ENCODE measurements at regions not wholly inside any gene's neighbourhood (a gene's known extent, or its start where the extent isn't known, plus 50 kb on each side); places are given as distances from the start of the nearest gene placed in this dataset.
A peak's percentile ranks its signal among the peaks of the same experiment; 100 is the strongest.

DNA sequence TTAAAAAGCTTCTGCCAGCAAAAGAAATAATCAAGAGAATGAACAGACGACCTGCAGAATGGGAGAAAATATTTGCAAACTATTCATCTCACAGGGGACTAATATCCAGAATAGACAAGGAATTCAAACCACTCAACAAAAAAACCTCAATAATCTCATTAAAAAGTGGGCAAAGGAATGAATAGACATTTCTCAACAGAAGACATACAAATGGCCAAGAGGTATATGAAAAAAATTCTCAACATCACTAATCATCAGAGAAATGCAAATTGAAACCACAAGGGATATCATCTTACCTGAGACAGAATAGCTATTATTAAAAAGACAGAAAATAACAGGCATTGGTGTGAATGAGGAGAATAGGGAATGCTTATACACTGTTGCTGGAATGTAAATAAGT, 270.0 kb downstream of the DACT1 start:
- no peak for DNase-seq

DNA sequence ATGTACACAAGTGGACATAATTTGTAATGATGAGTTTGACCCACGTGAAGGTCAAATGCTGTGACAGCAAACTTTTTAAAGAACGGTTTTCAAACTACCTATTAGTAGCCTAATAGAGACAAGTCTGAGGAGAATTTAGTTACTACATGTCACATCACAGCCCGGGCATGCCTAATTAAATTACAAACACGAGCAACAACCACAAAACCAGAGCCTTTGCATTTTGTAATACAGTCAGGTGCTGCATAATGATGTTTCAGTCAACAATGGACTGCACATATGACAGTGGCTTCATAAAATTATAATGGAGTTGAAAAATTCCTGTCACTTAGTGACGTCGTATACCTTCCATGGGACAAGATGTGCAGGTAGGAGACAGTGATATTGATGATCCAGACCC, 274.5 kb downstream of the DACT1 start:
- DNase-seq, result no peak

DNA sequence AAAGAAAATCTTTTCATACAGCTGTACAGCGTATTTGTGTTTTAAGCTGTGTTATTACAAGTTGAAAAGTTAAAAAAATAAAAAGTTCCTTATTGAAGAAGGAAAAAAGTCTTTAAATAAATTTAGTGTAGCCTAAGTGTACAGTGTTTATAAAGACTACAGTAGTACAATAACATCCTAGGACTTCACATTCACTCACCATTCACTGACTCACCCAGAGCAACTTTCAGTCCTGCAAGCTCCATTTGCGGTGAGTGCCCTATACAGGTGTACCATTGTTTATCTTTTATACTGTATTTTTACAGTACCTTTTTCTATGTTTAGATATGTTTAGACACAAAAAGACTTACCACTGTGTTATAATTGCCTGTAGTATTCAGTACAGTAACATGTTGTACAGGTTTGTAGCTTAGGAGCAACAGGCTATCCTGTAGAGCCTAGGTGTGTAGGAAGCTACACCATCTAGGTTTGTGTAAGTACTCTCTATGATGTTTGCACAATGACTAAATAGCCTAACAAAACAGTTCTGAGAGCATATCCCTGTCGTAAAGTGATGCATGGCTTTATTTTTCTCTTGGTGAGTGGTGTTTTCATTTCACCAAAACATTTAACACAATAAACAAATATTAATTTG, 275.2 kb downstream of the DACT1 start:
- no peak for DNase-seq

DNA sequence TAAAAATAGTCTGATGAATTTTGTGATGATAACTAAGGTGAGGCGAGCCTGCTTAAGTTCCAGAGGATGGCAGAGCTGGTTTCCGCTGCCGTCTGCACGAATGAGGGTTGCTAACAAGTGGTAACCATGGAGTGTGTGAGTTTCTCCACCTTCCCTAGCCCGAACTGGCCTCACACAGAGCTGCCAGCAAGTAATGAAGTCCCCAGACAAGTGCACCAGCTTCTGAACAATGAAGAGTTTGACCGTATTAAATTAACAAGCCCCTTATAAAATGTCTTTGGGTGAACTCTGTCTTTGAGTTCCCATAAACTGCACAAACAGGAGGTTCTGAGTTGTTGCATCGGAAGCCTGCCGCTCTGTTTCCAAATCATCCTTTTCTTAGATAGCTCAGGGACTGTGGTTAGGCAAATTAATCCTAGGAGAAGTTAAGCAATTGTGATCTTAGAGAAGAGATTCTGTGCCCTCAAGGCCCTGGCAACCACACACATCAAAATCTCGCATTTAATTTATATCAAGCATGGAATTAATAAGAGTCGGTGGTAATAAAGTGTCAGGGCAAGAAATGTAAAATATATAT, 274.1 kb upstream of the DAAM1 start:
- no peak for DNase-seq

DNA sequence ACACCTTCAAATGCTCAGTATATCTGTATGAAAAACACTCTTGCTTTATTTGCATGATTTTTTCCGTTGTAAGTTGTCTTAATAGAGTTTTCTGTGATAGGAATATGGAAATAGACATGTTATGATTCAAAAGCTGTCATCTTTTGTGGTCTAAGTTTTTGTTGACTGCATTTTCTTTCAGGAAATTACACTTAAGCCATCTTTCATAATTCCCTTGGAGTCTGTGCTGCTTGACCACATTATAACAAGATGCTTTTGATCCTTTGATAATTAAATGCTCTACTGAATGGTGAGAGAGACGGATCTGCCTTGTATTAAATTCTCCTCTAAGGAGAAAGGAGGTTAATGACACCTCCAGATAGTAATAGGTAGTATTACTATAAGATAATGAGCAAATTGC, 272.8 kb upstream of the DAAM1 start:
- no peak for DNase-seq

DNA sequence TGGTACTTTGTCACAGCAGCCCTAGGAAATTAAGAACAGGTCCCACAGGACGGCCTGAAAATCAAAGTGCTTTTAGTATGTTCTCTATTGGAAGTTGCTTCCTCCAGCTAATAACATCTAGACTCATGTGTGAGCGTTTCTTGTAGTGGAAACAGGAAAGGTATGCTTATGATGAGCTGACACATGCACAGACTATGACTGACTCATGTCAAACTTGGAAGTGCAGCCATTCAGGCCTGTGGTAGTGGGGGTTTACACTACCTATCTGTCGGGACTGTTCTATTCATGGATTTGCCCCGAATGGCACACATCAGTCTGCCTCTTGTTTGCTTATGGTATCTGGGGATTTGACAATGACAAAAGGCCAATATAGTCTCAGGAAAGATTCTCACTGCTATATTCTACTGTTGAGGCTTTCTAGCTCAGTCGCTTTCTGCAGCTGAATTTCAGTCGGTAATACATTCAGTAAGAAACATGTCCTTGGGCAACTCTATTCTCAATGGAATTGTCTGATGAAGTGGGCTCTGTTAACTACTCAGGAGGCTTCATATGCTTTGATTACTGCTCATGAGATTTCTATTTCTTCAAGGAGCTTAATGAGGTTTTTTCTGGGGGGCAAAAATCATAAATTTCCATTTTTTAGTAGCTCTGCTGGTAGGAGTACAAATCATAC, 270.3 kb upstream of the DAAM1 start:
- DNase-seq, result peak; percentile 68

DNA sequence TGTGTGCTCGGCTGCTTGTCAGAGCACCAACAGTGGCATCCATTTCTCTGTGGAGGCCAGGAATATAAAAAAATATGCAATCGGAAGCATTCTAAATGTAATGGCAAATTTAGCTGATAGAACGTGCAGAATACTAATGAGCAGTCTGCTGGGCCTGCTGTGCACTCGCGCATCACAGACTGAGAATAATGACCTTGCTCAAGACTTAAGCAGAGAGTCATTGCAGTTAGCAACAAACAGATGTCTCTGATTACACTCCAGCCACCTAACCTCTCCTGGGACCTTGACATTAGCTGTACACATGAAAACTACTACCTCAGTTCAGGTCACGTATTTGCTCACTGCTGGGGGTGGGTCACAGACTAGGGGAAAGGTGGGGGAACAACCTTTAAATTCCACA, 269.2 kb upstream of the DAAM1 start:
- no peak for DNase-seq

DNA sequence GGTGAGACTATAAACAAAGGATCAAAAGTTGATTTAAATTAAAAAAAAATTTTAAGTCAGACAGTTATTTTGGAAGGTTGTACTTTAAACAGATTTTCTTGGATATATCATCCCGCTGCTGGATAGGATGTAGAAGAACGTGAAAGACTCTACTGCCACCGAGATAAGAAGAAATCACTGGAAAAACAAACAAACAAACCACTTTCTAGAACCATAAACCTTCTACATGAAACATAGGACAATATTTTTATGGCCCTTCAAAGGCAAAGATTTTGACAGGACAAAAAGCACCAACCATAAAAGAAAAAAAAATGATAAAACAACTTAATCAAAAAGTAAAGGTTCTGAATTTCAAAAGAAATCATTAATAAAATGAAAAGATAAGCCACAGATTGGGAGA, 268.2 kb upstream of the DAAM1 start:
- DNase-seq, result no peak

DNA sequence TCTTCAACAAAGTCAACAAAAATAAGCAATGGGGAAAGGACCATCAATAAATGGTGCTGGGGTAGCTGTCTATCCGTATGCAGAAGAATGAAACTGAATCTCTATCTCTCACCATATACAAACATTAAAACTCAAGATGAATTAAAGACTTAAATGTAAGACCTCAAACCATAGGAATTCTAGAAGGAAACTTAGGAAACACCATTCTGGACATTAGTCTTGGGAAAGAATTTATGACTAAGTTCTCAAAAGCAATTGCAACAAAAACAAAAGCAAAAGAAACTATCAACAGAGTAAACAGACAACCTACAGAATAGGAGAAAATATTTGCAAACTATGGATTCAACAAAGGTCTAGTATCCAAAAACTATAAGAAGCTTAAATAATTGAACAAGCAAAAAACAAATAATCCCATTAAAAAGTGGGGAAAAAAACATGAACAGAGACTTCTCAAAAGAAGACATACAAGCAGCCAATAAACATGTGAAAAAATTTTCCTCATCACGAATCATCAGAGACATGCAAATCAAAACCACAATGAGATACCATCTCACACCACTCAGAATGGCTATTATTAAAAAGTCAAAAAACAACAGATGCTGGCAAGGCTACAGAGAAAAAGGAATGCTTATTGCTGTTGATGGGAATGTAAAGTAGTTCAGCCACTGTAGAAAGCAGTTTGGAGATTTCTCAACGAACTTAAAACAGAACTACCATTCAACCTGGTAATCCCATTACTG, 266.1 kb upstream of the DAAM1 start:
- DNase-seq, result peak; percentile 10

DNA sequence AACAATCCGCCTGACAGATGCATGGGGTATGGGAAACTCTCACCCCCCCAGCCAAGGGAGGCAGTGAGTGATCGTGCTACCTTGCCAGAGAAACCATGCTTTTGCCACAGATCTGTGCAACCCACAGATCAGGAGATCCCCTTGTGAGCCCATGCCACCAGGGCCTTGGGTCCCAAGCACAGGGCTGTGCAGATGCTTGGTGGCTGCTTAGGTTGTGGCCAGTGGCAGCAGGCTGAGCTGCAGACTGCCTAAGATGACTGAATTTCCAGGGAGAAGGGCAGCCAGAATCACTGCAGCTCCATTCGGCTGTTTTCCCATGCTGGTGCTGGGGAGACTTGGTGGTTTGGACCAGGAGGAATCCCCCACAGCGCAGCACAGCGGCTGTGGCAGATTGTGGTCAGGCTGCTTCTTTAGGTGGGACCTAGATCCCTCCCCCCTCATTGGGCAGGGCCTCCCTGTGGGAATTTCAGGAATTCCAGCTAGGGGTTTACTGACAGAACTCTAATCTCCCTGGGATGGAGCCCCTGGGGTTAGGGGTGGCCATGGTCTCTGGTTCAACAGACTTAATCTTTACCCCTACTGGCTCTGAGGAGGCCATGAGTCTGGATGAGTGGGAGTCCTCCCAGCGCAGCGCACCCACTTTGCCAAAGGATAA, 264.6 kb upstream of the DAAM1 start:
- DNase-seq, result no peak

DNA sequence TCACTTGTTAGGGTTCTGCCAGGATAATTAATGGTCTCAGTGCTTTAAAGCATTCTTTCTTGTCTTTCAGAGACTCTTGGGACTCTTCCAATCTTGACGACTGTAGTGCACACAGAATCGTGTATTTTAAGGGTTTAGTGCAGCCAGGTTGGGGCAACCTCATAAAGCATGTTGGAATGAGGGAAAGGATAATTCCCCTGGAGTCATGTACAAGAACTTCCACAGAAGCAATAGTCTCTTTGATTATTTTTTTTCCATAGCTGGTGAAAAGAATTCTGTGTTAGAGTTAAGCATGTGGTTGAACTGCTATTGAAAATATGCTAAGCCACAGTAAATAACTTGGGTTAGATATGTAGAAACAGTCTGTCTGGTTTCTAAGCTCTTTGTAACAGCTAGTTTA, 246.8 kb upstream of the DAAM1 start:
- DNase-seq, result no peak

DNA sequence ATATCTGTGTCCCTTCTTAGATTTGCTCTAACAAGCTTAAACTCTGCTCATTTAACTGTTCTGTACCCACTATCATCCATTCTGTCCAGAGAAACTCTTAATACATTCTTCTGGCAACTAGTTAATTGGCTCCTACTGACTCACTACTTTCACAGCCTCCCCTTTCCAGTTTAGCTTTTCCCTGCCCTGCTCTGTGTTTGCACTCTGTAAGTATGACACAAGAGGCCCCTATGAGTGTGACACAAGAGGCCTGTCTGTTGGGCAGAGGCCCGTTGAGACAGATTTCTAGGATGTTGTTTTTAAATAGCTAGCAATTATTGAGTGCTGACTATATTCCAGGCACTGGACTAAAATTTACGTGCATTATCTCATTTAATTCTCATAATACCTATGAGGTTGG, 246.0 kb upstream of the DAAM1 start:
- no peak for DNase-seq

DNA sequence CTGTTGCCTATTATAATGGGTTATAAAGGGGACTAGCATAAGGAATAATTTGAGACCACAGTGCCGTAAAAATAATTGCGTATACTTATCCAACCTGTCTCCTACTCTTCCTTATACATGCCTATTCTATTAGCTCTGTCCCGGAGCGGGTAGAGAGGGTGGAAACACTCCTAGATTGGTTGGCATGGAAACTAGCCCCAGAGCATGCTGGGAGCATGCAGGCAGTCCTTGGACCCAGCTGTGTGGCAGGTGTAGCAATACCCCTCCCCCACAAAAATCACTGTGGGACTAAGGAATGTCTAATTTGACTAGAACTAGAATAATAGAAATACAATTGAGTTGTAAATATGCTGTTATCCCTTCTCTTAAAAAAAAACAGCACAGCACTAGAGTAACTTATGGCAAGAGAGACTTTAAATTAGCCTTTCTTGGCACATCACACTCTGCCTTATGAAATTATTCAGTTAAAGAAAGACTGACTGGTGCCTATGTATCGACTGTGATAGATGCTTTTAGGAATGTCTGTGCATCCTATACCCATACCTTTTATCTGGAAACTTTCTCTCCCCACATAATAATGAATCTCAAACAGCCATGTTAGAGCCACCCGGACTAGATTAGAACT, 244.0 kb upstream of the DAAM1 start:
- DNase-seq, result no peak

DNA sequence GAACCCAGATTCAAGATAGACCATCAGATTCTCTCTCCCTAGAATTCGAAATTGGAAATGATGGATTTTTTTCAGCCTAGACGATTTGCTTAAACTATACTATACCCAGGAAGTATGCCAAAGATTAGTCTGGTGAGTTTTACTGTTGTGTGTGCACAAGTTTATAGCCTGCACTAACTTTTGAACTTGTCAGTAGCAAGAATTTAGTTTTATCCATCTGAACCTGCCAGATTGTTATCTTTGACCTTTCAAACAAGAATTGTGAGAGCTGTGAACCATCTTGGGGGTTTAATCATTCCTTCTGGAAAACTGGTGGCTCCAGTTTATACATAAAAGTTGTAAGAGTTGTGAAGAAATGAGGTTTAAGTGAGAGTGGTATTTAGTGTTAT, 243.5 kb upstream of the DAAM1 start:
- no peak for DNase-seq

DNA sequence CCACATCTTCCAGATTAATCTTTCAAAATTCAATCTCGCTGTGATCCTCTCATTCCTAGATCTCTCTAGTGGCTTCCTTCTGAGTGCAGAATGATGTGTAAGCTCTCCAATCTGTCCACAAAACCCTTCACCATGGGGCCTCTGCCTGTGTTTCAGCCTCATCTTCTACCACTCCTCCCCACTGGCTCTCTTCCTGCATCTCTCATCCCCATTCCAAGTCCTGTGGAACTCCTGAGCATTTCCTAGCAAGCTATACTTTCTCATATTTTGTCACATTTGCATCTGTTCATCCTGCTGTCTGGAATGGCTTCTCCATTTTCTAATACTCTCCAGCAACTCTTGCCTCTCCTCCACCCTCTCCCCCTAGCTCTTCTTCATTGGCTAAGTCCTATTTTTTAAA, 242.0 kb upstream of the DAAM1 start:
- DNase-seq, result no peak

DNA sequence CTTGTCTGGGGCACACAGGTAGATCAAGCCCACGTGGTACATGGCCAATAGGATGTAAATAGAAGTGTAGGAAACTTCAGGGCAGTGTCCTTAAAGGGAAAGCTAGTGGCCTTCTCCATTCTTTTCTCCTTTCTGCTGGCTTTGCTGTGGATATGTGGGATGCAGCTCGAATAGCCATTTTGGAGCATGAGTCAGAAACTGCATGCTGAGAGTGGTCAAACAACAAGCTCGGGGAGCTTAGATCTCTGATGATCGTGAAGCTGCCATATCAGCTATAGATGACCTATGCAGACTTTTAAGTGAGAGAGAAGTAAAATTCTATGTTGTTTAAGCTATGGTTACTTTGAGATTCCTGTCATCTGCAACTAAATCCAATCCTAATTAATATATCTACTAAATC, 241.3 kb upstream of the DAAM1 start:
- DNase-seq, result no peak

DNA sequence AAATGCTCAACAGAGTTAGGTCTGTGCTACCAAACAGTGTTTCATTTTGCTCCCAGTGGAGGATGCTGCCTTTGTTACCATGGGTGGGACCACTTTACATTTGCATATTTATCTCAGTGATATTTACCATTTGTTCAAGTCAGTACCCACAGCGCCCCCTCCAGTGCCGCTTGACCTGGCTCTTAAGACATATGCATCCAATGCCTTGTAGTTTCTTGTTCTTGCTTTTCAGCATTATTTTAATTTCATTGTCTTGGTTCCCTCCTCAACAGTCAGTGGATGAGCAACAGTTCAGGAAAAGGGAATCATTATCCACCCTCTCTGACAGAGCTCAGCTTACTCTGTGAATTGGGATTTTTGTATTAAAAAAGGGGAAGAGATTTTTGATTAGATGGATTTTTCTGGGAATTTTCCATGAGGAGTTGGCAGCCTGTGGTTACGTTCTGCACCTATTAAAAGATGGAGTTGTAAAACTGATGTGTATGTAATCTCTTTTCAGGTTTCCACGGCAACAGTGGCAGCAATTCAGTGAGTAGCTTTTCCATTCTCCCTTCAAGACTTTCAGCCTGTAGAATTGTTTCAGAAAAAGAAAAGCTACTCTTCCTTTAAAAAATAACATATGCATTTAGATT, 240.5 kb upstream of the DAAM1 start:
- DNase-seq, result no peak

DNA sequence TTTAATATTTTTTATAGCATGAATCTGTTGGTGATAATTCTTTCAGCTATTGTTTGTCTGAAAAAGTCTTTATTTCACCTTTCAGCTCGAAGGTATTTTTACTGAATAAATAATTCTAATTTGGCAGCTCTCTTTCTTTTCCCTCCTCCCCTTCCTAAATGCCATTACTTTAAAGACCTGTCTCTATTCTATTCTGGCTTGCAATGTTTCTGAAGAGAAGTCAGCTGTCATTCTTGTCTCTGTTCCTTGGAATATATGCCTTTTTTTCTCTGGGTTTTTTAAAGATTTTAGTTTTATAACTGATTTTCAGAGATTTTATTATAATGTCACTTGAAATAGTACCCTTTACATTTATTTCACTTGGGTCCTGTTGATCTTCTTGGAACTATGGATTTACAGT, 237.9 kb upstream of the DAAM1 start:
- no peak for DNase-seq

DNA sequence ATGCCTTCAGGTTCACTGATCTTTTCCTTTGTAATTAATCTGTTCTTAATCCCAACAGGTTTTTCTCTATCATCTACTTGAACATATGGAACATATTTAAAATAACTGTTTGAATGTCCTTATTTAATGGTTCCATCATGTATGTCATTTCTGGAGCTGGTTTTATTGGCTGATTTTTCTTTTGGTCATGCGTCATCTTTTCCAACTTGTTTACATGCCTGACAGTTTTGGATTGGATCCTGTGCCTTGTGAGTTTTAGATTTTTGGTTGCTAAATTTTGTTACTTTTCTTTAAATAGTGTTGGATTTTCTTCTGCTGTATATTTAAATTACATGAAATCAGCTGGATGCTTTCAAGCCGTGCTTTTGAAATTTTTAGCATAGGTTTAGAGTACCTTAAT, 237.3 kb upstream of the DAAM1 start:
- DNase-seq, result no peak

DNA sequence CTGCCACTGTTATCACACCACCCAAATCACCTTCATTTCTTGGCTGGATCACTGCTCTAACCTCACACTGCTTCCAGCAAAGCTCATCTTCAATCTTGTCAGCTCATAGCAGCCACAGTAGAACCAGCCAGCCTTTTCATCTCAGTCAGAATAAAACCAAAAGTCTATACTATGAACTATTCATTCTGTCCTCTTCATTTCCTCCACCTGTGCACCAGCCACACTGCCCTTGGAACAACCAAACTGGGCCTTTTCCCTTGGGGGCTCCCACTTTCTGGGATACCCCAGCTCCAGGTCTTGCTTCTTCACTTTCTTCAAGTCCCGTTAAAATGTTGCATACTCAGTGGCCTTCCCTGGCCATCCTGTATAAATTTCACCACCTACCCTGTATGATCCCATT, 234.4 kb upstream of the DAAM1 start:
- DNase-seq, result no peak

DNA sequence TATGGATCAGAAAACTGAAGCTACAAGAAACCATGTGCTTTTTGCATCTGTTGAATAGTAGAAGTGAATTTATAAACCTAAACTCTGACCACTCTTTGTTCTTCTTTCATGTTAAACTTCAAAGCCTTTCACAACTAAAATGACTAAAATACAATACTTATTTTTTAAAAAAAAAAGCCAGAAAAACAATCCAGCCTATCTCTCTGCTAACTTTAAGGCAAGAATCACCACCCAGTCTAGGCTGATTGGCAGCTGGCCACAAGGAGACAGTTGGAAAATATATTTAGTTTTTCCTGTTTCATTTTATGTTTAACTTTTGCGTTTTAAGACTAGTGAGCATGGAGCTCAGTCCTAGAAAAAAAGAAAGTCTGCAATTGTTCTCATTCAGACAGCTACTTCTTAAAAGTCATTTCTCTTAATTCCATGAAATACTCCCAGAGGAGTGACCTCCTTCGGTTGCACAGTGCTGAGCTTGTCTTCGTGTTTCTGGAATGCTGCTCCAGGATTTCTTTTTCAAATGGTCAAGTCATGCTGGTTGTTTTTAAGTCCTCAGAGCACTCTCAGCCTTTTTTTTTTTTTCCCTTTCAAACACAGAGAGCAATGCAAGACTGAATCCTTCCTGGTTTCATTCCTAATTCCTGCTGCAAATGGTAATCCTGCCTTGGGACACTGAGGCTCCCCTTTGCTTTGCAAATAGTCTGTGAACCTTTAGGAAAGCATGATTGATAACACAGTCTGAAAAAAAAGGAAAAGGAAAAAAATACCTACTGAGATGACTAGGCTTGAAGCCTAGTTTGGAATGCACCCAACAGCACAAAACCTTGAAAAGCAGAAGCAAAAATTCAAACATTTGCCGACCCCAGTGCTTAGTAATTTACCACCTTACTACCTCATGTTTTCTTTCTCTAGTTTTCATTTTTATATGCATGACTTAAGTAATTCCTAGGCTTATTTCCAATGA, 233.3 kb upstream of the DAAM1 start:
- DNase-seq, result no peak

All from NCI-H226 (cell line).